Activated CD4-positive, alpha-beta T cell treated with anti-CD3 and anti-CD28 coated beads, Interleukin-2, amount 10 ng/mL, durations not matched to agents 7 days and 5 days (primary cell): ENCODE measurements at regions not wholly inside any gene's neighbourhood (a gene's known extent, or its start where the extent isn't known, plus 50 kb on each side); places are given as distances from the start of the nearest gene placed in this dataset.

ENCODE experiments used
- CTCF ChIA-PET: fragments of 350-600 bp; sonication (Branson Sonifier 250); formaldehyde crosslinking; loops from one replicate; lab custom pipeline; 2021; ENCODE audit warnings: antibody characterized with exemption; lab: Charles Lee
- POLR2A ChIA-PET: fragments of 350-600 bp; sonication (Branson Sonifier 250); formaldehyde crosslinking; loops from one replicate; lab custom pipeline; 2021; ENCODE audit warnings: antibody characterized with exemption; lab: Charles Lee
- DNase-seq: peaks from one replicate; pipeline ENCODE4 v3.0.0-alpha.2; 2020
- H3K27ac Mint-ChIP-seq: one replicate; pipeline ENCODE4 v1.8.0; 2021; ENCODE audit warnings: mild to moderate bottlenecking, moderate library complexity, mixed read lengths
- H3K27me3 Mint-ChIP-seq: one replicate; pipeline ENCODE4 v1.8.0; 2021; ENCODE audit warnings: mixed read lengths
- H3K36me3 Mint-ChIP-seq: one replicate; pipeline ENCODE4 v1.8.0; 2021; ENCODE audit warnings: low read depth, mixed read lengths
- H3K4me1 Mint-ChIP-seq: one replicate; pipeline ENCODE4 v1.8.0; 2021; ENCODE audit warnings: mixed read lengths
- H3K4me3 Mint-ChIP-seq: one replicate; pipeline ENCODE4 v1.8.0; 2021; ENCODE audit warnings: mild to moderate bottlenecking, moderate library complexity, mixed read lengths
- H3K9me3 Mint-ChIP-seq: one replicate; pipeline ENCODE4 v1.8.0; 2021; ENCODE audit warnings: mixed read lengths

- CTCF ChIA-PET, result interaction anchor here (1.0 kb wide), 1 partner anchor 17 kb away, joined by 3 read pairs; no protein-coding TSS in a partner anchor
- H3K27ac Mint-ChIP-seq, result no peak overlapping the region
- POLR2A ChIA-PET, result no interaction called here
- H3K36me3 Mint-ChIP-seq, result no peaks in the 10 kb centered on the region
- no peaks in the 10 kb centered on the region for H3K9me3 Mint-ChIP-seq
- DNase-seq, result no peak
- no peaks in the 10 kb centered on the region for H3K4me1 Mint-ChIP-seq
- H3K4me3 Mint-ChIP-seq, result no peak overlapping the region
- peaks cover 1% of the 10 kb centered on the region for H3K27me3 Mint-ChIP-seq
These were observed 55.2 kb upstream of the GOT2 start for GRCh38 chr16:58789351-58789750.
